Type B pancreatic cell (in vitro differentiated cells): ENCODE measurements at regions not wholly inside any gene's neighbourhood (a gene's known extent, or its start where the extent isn't known, plus 50 kb on each side); places are given as distances from the start of the nearest gene placed in this dataset.

Experiments used
- DNase-seq: peaks from one replicate; pipeline ENCODE4 v3.0.0; 2021; ENCODE audit warnings: mixed read lengths; ENCODE audit not compliant: unreplicated experiment; ENCODE audit errors: extremely low spot score
- H3K27ac Mint-ChIP-seq: 2 replicates; pipeline ENCODE4 v1.8.0; 2021; ENCODE audit warnings: mild to moderate bottlenecking, mixed read lengths
- H3K27me3 Mint-ChIP-seq: 2 replicates; pipeline ENCODE4 v1.8.0; 2021; ENCODE audit warnings: mixed read lengths
- H3K36me3 Mint-ChIP-seq: 2 replicates; pipeline ENCODE4 v1.8.0; 2021; ENCODE audit warnings: mixed read lengths
- H3K4me1 Mint-ChIP-seq: one replicate; pipeline ENCODE4 v1.8.0; 2021; ENCODE audit warnings: mixed read lengths; ENCODE audit not compliant: unreplicated experiment
- H3K4me3 Mint-ChIP-seq: 2 replicates; pipeline ENCODE4 v1.8.0; 2021; ENCODE audit warnings: mild to moderate bottlenecking, mixed read lengths
- H3K9me3 Mint-ChIP-seq: 2 replicates; pipeline ENCODE4 v1.8.0; 2021; ENCODE audit warnings: mixed read lengths
- CTCF ChIP-seq: fragments of 200-600 bp; sonication (generic); conservative IDR thresholded peaks from 2 replicates; pipeline ENCODE4 v1.5.0; 2021; ENCODE audit warnings: antibody characterized with exemption, mild to moderate bottlenecking

- H3K27me3 Mint-ChIP-seq = no peaks in the 10 kb centered on the region
Observed at GRCh38 chr4:188918787-188919186, 779.5 kb downstream of the TRIML1 start.

GRCh38 chr4:188930822-188931221, 791.6 kb downstream of the TRIML1 start:
- no peak overlapping the region for H3K27ac Mint-ChIP-seq
- H3K4me1 Mint-ChIP-seq = no peaks in the 10 kb centered on the region
- DNase-seq = no peak
- H3K36me3 Mint-ChIP-seq = no peaks in the 10 kb centered on the region
- H3K9me3 Mint-ChIP-seq = peaks cover 13% of the 10 kb centered on the region
- H3K27me3 Mint-ChIP-seq = no peaks in the 10 kb centered on the region
- H3K4me3 Mint-ChIP-seq = no peak overlapping the region
- TF ChIP-seq CTCF = no peak

More at GRCh38 chr4:188918787-188919186, 779.5 kb downstream of the TRIML1 start:
- no peak for TF ChIP-seq CTCF
- Mint-ChIP-seq H3K4me3 (no peak overlapping the region), H3K27ac (no peak overlapping the region), H3K9me3 (peaks cover 11% of the 10 kb centered on the region), H3K4me1 (no peaks in the 10 kb centered on the region), H3K36me3 (no peaks in the 10 kb centered on the region)
- no peak for DNase-seq

- TF ChIP-seq CTCF = no peak
- DNase-seq = no peak
- Mint-ChIP-seq H3K9me3 (peaks cover 5% of the 10 kb centered on the region), H3K27me3 (no peaks in the 10 kb centered on the region), H3K4me3 (no peak overlapping the region), H3K27ac (no peak overlapping the region), H3K4me1 (no peaks in the 10 kb centered on the region), H3K36me3 (no peaks in the 10 kb centered on the region)
Observed at GRCh38 chr4:188934320-188934962, 795.2 kb downstream of the TRIML1 start.

GRCh38 chr4:188941524-188942119, 802.4 kb downstream of the TRIML1 start:
- Mint-ChIP-seq H3K4me1 (no peaks in the 10 kb centered on the region), H3K27me3 (no peaks in the 10 kb centered on the region)
- no peak for TF ChIP-seq CTCF

GRCh38 chr4:188942606-188943005, 803.4 kb downstream of the TRIML1 start:
- no peak for TF ChIP-seq CTCF
- H3K27ac Mint-ChIP-seq = no peak overlapping the region
- no peaks in the 10 kb centered on the region for H3K4me1 Mint-ChIP-seq
- DNase-seq = no peak
- H3K9me3 Mint-ChIP-seq = no peaks in the 10 kb centered on the region
- no peaks in the 10 kb centered on the region for H3K36me3 Mint-ChIP-seq
- H3K27me3 Mint-ChIP-seq = no peaks in the 10 kb centered on the region
- no peak overlapping the region for H3K4me3 Mint-ChIP-seq

More at GRCh38 chr4:188941524-188942119, 802.4 kb downstream of the TRIML1 start:
- Mint-ChIP-seq H3K27ac (no peak overlapping the region), H3K4me3 (no peak overlapping the region), H3K36me3 (no peaks in the 10 kb centered on the region), H3K9me3 (no peaks in the 10 kb centered on the region)
- no peak for DNase-seq
